Ascending aorta (tissue), 2 donors: ENCODE measurements at regions not wholly inside any gene's neighbourhood (a gene's known extent, or its start where the extent isn't known, plus 50 kb on each side); places are given as distances from the start of the nearest gene placed in this dataset.

Experiments
- DNase-seq, 2 donors: peaks; one replicate each; pipeline ENCODE4 v3.0.0-alpha.2; 2019; ENCODE audit warnings: low spot score in 2 of 2
- H3K27ac ChIP-seq, 2 donors: fragments of 200-600 bp; sonication (generic); one replicate each; pipeline ENCODE4 v1.5.1; 2016 to 2017; ENCODE audit warnings: mild to moderate bottlenecking in 1 of 2
- H3K27me3 ChIP-seq: fragments of 200-600 bp; sonication (generic); one replicate; pipeline ENCODE4 v1.5.1; 2017
- H3K36me3 ChIP-seq, 2 donors: fragments of 200-600 bp; sonication (generic); one replicate each; pipeline ENCODE4 v1.5.1; 2016
- H3K4me1 ChIP-seq, 2 donors: fragments of 200-600 bp; sonication (generic); one replicate each; pipeline ENCODE4 v1.5.1; 2016 to 2017; ENCODE audit warnings: mild to moderate bottlenecking in 1 of 2
- H3K4me3 ChIP-seq, 2 donors: fragments of 200-600 bp; sonication (generic); one replicate each; pipeline ENCODE4 v1.5.1; 2016 to 2017; ENCODE audit warnings: mild to moderate bottlenecking in 1 of 2
- H3K9me3 ChIP-seq, 2 donors: fragments of 200-600 bp; sonication (generic); one replicate each; pipeline ENCODE4 v1.5.1; 2016
- CTCF ChIP-seq, 3 experiments: fragments of 200-600 bp in 2 of 3; fragments of 450-650 bp in 1 of 3; sonication (generic) in 2 of 3; IDR thresholded peaks; one replicate each; pipeline ENCODE4 v1.5.1; 2016 to 2019; ENCODE audit warnings: antibody characterized with exemption in 3 of 3, mild to moderate bottlenecking in 1 of 3, moderate library complexity in 1 of 3
- intact Hi-C: fragments of 100-400 bp; cut with DNase I; formaldehyde crosslinking; loops from one replicate; pipeline ENCODE4 v1.15.1; 2023

- Histone ChIP-seq H3K4me3 (no peak overlapping the region), H3K4me1 (no peaks in the 10 kb centered on the region), H3K9me3 (no peaks in the 10 kb centered on the region), H3K27ac (no peak overlapping the region), H3K36me3 (no peaks in the 10 kb centered on the region), H3K27me3 (no peaks in the 10 kb centered on the region)
- no peak for TF ChIP-seq CTCF (IDR thresholded peaks at IDR 0.05)
- intact Hi-C loops = loop anchor here (5.0 kb wide), 1 partner anchor 965 kb away; no protein-coding TSS in a partner anchor
- no peak for DNase-seq
These were observed 805.1 kb downstream of the RNF144A start for GRCh38 chr2:7722212-7722910.

GRCh38 chr2:7724336-7724735, 807.1 kb downstream of the RNF144A start:
- no peak for DNase-seq
- H3K27me3 ChIP-seq = no peaks in the 10 kb centered on the region
- intact Hi-C loops = loop anchor here (5.0 kb wide), 1 partner anchor 963 kb away; no protein-coding TSS in a partner anchor
- no peaks in the 10 kb centered on the region for H3K36me3 ChIP-seq
- no peak overlapping the region for H3K27ac ChIP-seq
- no peak overlapping the region for H3K4me3 ChIP-seq
- H3K9me3 ChIP-seq = no peaks in the 10 kb centered on the region
- H3K4me1 ChIP-seq = no peaks in the 10 kb centered on the region
- no peak for TF ChIP-seq CTCF (IDR thresholded peaks at IDR 0.05)

- Histone ChIP-seq H3K27ac (no peak overlapping the region), H3K9me3 (no peaks in the 10 kb centered on the region), H3K4me1 (no peaks in the 10 kb centered on the region), H3K4me3 (no peak overlapping the region), H3K36me3 (no peaks in the 10 kb centered on the region), H3K27me3 (no peaks in the 10 kb centered on the region)
- DNase-seq = no peak
- intact Hi-C loops = no loop called here
- TF ChIP-seq CTCF (IDR thresholded peaks at IDR 0.05) = no peak
These were observed 808.1 kb downstream of the RNF144A start for GRCh38 chr2:7725171-7725849.

GRCh38 chr2:7725850-7726242, 808.6 kb downstream of the RNF144A start:
- DNase-seq = no peak
- Histone ChIP-seq H3K9me3 (no peaks in the 10 kb centered on the region), H3K36me3 (no peaks in the 10 kb centered on the region), H3K4me1 (no peaks in the 10 kb centered on the region), H3K4me3 (no peak overlapping the region), H3K27me3 (no peaks in the 10 kb centered on the region), H3K27ac (no peak overlapping the region)
- TF ChIP-seq CTCF (IDR thresholded peaks at IDR 0.05) = no peak
- intact Hi-C loops = no loop called here

- Histone ChIP-seq H3K27ac (no peak overlapping the region), H3K27me3 (no peaks in the 10 kb centered on the region), H3K36me3 (no peaks in the 10 kb centered on the region), H3K9me3 (no peaks in the 10 kb centered on the region), H3K4me3 (no peak overlapping the region), H3K4me1 (no peaks in the 10 kb centered on the region)
- no peak for TF ChIP-seq CTCF (IDR thresholded peaks at IDR 0.05)
- DNase-seq = no peak
- intact Hi-C loops = no loop called here
These were observed 809.8 kb downstream of the RNF144A start for GRCh38 chr2:7726989-7727388.
